HG03280 (cell line): ENCODE measurements at regions not wholly inside any gene's neighbourhood (a gene's known extent, or its start where the extent isn't known, plus 50 kb on each side); places are given as distances from the start of the nearest gene placed in this dataset.
A peak's percentile ranks its signal among the peaks of the same experiment; 100 is the strongest.
"Not testable (repeated sequence)": the region's sequence is repeated elsewhere in the genome, so short reads cannot be mapped to it uniquely, and the experiment has no call there.

Source experiments
- ATAC-seq: cut with Tn5 transposase; IDR thresholded peaks from one replicate; pipeline ENCODE4 v1.9.1; 2021; ENCODE audit warnings: mild to moderate bottlenecking, moderate library complexity; ENCODE audit not compliant: unreplicated experiment

DNA sequence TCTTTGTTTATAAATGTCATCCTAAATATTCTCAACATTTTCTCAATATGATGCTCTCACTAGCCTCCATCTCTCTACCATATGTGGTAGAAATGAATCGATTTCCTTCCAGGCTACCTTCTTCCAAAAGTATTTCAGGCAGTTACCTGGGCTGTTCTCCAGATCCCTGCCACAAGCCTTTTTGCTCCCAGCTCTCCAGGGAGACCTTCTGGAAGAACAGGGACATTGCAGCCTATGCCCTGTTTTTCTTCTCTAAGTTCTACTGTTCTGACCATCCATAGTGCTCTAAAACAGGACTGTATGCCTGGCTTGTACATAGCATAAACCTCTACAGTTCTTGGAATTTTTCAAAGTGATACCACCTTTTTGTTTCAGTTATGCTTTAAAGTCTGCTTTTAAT lies 552.8 kb downstream of the ANKRD7 start:
- no peak for ATAC-seq

GRCh38 chr7:118792682-118793081 lies 568.2 kb downstream of the ANKRD7 start:
- ATAC-seq: no peak

GRCh38 chr7:118793582-118793981 lies 569.1 kb downstream of the ANKRD7 start:
- ATAC-seq: no peak

DNA sequence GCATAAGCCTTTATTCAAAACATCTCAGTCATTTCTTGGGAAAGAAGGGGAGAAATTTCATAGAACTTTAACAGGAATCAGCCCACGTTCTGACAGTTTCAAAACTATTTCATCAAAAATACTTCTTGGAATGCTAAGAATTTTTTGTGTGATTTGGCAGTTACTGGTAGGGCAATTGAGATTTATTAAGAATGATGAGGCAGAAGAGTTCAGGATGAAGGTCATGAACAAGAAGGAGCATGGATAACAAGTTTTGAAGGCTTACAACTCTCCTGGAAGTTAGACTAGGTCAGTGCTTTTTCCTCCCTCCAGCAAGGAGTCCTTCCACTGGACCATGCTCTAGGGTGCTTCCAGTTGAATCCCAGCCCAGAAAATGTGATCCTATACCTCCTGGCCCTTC lies 569.9 kb downstream of the ANKRD7 start:
- no peak for ATAC-seq

GRCh38 chr7:118801366-118801765 lies 576.9 kb downstream of the ANKRD7 start:
- no peak for ATAC-seq

DNA sequence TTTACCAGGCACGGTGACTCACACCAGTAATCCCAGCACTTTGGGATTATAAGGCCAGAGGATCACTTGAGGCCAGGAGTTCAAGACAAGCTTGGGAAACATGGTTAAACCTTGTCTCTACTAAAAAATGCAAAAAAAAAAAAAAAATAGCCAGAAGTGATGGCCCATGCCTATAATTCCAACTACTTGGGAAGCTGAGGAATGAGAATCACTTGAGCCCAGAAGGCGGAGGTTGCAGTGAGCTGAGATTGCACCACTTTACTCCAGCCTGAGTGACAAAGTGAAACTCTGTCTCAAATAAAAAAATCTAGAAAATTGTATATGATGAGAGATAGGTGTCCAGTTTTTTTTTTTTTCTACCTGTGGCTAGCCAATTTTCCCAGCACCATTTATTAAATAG lies 578.2 kb downstream of the ANKRD7 start:
- ATAC-seq: no peak

- ATAC-seq: no peak
Observed at GRCh38 chr7:118826246-118826645, 601.7 kb downstream of the ANKRD7 start.

DNA sequence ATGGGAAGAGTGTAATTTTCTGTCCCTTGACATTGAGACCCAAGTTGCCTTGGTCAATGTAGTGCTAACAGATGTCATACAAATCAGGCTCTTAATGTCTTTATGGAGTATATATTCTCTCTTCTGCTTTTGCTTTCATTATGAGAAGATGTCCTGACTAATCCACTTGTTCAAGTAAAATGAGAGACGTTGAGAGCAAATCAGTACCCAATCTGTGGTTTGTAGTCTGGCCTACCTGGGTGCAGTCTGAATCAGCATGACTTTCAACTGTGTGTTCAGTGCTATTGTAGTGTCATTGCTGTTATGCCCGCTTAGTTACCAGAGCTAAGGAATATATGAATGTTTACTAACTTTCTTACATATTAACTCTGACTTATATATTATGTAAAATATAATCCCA lies 612.4 kb downstream of the ANKRD7 start:
- peak; percentile 91 for ATAC-seq

DNA sequence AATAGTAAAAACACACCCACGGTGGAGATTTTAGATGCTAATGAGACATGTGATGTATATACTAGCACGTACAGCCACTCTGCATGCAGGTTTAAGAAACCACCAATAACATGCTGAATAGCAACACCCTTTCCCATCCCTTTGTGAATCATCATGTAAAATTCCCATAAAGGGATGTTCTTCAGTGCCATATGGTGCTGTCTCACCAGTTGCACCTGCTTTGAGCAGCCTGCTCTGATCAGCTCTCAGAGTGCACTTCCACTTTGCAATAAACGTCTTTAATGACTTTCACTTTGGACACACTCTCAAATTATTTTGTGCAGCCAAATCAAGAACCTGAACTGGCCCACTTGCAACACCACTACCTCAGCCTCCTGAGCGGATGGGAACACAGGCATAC lies 615.0 kb downstream of the ANKRD7 start:
- ATAC-seq: no peak

DNA sequence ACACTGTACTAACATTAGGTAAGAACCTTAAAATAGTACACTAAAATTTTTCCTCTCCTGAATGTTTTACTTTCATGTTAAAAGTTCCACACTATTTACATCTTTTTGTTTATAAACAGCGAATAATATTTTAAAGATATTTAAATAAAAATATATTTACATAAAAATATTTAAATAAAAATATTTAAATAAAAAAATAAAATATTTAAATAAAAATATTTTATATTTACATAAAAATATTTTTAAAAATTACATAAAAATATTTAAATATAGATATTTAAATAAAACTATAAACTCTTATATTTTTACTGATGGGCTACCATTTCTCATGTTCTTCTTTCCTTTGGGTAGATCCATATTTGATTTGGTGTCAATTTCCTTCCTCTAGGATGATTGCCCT lies 619.0 kb downstream of the ANKRD7 start:
- ATAC-seq: no peak

DNA sequence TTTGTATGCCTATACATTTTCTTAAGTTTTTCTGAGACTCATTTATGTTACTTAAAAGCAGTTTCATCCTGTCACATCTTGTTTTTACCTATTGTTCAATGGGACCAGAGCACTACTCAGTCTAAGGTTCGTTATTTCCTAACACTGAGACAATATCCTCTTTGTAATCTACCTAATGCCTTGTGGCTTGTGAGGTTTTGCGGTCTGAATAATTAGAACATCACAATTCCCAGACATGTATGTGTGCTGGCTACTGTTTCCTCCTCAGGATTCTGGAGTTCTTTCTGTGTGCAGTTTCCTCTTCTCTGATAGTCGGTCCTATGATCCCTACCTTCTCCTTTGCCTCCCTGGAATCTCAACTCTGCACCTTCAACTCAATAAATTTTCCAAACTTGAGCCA lies 620.2 kb downstream of the ANKRD7 start:
- no peak for ATAC-seq

- ATAC-seq: no peak
Observed at GRCh38 chr7:118845791-118846190, 621.3 kb downstream of the ANKRD7 start.

- no peak for ATAC-seq
Observed at GRCh38 chr7:118846977-118847376, 622.5 kb downstream of the ANKRD7 start.

- no peak for ATAC-seq
Observed at GRCh38 chr7:118855290-118855689, 630.8 kb downstream of the ANKRD7 start.

DNA sequence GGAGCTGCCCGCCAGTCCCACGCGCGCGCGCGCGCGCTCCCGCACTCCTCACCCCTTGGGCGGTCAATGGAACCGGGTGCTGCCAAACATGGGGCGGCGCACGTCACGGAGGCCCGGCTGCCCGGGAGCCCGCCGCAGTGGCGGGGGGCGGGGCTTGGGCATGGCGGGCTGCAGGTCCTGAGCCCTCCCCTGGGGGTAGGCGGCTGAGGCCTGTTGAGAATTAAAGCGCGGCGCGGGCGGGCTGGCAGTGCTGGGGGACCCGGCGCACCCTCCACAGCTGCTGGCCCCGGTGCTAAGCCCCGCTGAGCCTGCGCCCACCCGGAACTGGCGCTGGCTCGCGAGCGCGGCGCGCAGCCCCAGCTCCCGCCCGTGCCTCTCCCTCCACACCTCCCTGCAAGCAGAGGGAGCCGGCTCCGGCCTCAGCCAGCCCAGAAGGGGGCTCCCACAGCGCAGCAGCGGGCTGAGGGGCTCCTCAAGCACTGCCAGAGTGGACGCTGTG lies 634.2 kb downstream of the ANKRD7 start:
- ATAC-seq: no peak

GRCh38 chr7:118861581-118861980 lies 637.1 kb downstream of the ANKRD7 start:
- no peak for ATAC-seq

DNA sequence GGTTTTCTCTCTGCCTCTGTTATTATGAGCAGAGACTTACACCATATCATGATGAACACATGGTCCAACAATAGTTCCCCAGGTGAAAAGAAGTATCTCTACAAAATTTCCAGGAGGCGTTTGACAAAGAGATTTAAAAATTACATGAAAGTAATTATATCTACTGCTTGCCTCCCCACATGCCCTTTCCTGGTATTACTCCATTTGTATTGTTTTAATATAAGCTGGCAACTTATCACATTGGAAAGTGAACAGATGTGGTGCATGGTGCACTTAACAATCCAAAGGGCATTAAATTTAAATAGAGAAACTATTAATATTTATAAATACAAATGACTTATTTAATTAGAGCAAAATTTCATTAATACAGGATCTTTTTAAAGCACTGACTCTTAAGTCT lies 638.2 kb downstream of the ANKRD7 start:
- ATAC-seq: no peak

DNA sequence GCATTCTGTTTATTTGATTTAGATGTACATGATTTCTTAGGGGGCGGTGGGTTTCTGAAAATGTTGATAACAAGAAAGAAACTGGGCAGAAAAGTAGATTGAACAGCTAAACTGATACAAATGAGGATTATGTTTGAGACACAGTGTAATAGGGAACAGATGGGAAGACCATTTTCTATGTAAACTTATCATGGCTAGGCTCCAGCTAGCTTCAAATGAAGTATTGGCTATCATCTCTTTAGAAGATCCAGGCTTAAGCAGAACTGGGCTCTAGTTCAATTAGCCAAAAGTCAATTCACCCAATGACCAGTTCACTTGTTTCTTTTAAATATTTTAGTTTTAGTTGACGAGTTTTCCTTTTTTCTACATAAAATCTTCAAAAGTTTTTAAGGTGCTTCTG lies 639.5 kb downstream of the ANKRD7 start:
- no peak for ATAC-seq

- ATAC-seq: no peak
Observed at GRCh38 chr7:118867860-118868259, 643.4 kb downstream of the ANKRD7 start.

DNA sequence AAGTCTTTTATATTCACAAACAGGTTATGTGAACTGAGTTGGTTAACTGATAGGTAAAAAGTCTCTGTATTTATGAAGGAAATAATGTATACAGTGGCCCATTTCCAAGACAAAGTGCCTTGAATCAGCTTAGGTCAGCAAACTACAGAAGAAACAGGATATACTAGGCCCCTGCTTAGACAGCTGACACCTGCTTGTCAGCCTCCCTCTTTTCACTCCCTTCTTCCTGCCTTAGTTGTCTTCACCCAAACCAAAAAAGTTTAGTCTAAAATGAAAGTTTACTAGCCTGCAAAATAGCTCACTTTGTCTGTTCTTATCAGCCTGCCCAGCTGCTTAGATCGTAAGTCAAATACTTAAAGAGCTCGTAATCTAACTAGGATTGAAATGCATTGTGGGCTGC lies 644.6 kb downstream of the ANKRD7 start:
- not testable (repeated sequence) for ATAC-seq

DNA sequence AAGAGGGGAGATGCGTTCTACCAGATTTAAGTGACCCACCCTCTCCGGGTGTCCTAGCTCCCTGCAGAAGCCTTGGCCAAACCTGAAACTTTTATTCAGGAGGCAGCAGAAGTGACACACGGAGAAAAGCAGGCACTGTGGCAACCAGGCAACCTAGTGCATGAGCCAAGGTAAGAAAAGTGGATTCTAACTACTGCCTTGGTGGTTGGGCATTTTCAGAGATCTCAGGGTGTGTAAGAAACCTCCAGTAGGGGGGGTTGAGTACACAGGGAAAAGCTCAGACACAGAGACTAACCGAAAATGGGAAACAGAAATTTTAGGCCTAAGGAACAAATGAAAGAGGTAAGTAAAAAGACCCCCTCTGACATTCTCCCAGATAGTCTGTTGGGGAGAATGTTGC lies 645.7 kb downstream of the ANKRD7 start:
- no peak for ATAC-seq

- ATAC-seq: no peak
Observed at GRCh38 chr7:118872568-118872967, 648.1 kb downstream of the ANKRD7 start.

- ATAC-seq: no peak
Observed at GRCh38 chr7:118877187-118877586, 652.7 kb downstream of the ANKRD7 start.

- ATAC-seq: no peak
Observed at GRCh38 chr7:118878336-118878735, 653.8 kb downstream of the ANKRD7 start.
